ENCODE measurements at regions not wholly inside any gene's neighbourhood (a gene's known extent, or its start where the extent isn't known, plus 50 kb on each side); places are given as distances from the start of the nearest gene placed in this dataset.

- TF ChIP-seq CTCF (IDR thresholded peaks at IDR 0.05; ENCODE audit: low read depth, low read length) (no peak), EZH2phosphoT487 (IDR thresholded peaks at IDR 0.05; ENCODE audit: low read depth) (no peak)
These were observed 57.2 kb upstream of the FAM9C start for GRCh38 chrX:13101441-13102139.
